ENCODE measurements at regions not wholly inside any gene's neighbourhood (a gene's known extent, or its start where the extent isn't known, plus 50 kb on each side); places are given as distances from the start of the nearest gene placed in this dataset.

DNA sequence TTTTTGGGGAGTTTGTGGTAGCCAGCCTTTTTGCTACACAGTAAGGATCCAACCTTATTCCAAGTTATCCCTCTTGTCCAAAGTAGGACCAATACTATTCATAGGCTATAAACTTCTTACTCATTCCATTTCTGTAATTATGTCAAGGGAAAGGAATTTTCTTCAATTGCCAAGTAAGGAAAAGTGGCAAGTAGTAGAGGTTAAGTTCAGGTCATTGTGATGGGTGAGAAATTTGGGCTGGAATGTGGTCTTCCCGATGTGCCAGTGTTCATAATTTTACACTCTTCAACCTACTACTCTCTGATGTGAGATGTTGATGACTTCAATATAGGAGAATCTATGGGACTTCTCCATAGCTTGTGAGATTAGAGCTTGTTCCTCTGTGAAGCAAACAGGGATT, 648.8 kb downstream of the METTL15 start:
- DNase-seq (ENCODE audit: insufficient read length, low spot score) (no peak), FAIRE-seq (no peak)
- TF ChIP-seq TAF1 (IDR thresholded peaks at IDR 0.05; ENCODE audit: low read depth, low read length) (no peak), POU2F2 (IDR thresholded peaks at IDR 0.05; ENCODE audit: low read depth, low read length) (no peak), POLR2A (IDR thresholded peaks at IDR 0.05; ENCODE audit: low read depth, low read length) (no peak), SPI1 (IDR thresholded peaks at IDR 0.05; ENCODE audit: low read depth, low read length) (no peak), PAX5 (IDR thresholded peaks at IDR 0.05; ENCODE audit: insufficient read depth, low read length, severe bottlenecking) (no peak), POLR2AphosphoS5 (IDR thresholded peaks at IDR 0.05; ENCODE audit: low read depth, low read length) (no peak)

DNA sequence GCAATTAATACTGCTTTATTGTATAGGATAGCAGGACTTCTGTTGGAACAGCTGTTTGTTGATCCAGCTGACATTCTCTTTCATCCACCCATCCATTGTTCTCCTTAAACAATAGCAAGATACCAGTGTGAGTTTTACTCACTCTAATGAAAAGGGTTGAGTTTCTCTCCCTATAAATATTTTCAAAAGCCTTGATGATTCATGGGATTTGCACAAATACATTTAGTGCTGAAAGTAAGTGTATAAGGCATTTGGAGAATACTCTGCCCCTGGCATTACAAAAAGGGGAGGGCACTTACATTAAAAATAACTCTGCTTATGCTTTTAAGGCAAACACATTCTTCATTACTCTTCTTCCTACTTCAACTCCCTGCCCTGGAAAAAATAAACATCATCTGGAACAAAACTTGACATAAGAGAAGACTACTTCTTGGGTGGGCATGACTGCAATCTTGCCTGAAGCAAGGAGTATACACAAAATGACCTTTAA, 634.9 kb downstream of the METTL15 start:
- TF ChIP-seq PAX5 (IDR thresholded peaks at IDR 0.05; ENCODE audit: insufficient read depth, low read length, severe bottlenecking): no peak
- no peak for TF ChIP-seq POLR2AphosphoS5 (IDR thresholded peaks at IDR 0.05; ENCODE audit: low read depth, low read length)
- no peak for TF ChIP-seq POU2F2 (IDR thresholded peaks at IDR 0.05; ENCODE audit: low read depth, low read length)
- TF ChIP-seq TAF1 (IDR thresholded peaks at IDR 0.05; ENCODE audit: low read depth, low read length): no peak
- no peak for TF ChIP-seq SPI1 (IDR thresholded peaks at IDR 0.05; ENCODE audit: low read depth, low read length)
- no peak for TF ChIP-seq POLR2A (IDR thresholded peaks at IDR 0.05; ENCODE audit: low read depth, low read length)
- no peak for FAIRE-seq
- DNase-seq (ENCODE audit: insufficient read length, low spot score): no peak

DNA sequence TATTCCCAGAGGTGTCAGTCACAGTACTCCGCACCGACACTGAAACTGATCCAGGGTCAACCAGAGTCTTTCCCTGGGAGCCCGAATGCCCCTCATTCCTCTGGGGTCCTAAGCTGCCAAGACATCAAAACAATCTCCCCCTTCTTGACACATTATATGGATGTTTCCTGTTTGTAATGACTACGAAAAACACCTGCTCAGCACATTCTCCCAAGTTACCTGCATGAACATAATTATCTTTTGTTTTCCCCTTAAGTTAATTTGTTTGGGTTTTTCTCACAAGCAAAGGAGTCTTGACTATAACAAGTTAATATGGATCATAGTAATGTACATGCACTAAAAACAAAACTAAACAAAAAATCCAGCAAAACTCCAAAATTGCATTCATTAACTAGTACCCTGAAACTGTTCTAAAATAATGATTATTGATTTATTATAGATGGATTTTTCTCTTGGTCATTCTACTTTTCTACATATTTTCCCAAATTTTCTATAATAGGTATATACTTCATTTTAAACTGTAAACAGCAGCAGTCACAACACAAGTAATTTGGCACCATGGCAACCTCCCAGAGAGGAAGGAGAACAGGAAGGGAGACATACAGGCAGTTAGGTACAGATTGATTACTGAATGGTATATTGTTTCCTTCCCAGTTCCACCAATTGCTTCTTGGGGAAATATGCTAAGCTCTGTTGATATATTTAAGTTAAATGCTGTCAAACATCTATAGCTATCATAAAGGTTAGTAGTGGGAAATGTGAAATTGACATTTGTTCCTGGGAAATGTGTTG, 631.5 kb downstream of the METTL15 start:
- no peak for DNase-seq (ENCODE audit: insufficient read length, low spot score)
- no peak for FAIRE-seq
- TF ChIP-seq TAF1 (IDR thresholded peaks at IDR 0.05; ENCODE audit: low read depth, low read length): no peak
- TF ChIP-seq PAX5 (IDR thresholded peaks at IDR 0.05; ENCODE audit: insufficient read depth, low read length, severe bottlenecking): no peak
- no peak for TF ChIP-seq POLR2AphosphoS5 (IDR thresholded peaks at IDR 0.05; ENCODE audit: low read depth, low read length)
- TF ChIP-seq SPI1 (IDR thresholded peaks at IDR 0.05; ENCODE audit: low read depth, low read length): no peak
- TF ChIP-seq POU2F2 (IDR thresholded peaks at IDR 0.05; ENCODE audit: low read depth, low read length): no peak
- TF ChIP-seq POLR2A (IDR thresholded peaks at IDR 0.05; ENCODE audit: low read depth, low read length): no peak

DNA sequence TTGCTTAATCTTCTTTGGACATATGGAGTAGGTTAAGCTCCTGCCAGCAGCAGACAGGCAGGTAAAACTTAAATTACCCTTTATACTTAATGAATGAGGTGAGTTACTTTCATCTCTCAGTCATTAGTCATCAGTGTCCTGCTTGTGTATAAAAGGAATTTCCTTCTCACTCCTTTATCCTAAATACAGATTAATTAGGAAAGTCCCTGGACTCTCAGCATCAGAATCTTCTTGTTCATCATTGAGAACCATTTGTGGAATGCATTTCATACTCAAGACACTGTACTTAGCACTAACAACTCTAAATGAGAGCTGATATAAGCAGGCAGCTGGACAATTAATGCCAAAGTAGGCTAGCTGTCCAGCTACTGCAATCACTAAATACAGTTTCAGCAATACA, 630.4 kb downstream of the METTL15 start:
- FAIRE-seq: no peak
- TF ChIP-seq TAF1 (IDR thresholded peaks at IDR 0.05; ENCODE audit: low read depth, low read length) (no peak), POLR2AphosphoS5 (IDR thresholded peaks at IDR 0.05; ENCODE audit: low read depth, low read length) (no peak), PAX5 (IDR thresholded peaks at IDR 0.05; ENCODE audit: insufficient read depth, low read length, severe bottlenecking) (no peak), POLR2A (IDR thresholded peaks at IDR 0.05; ENCODE audit: low read depth, low read length) (no peak), POU2F2 (IDR thresholded peaks at IDR 0.05; ENCODE audit: low read depth, low read length) (no peak), SPI1 (IDR thresholded peaks at IDR 0.05; ENCODE audit: low read depth, low read length) (no peak)
- DNase-seq (ENCODE audit: insufficient read length, low spot score): no peak

DNA sequence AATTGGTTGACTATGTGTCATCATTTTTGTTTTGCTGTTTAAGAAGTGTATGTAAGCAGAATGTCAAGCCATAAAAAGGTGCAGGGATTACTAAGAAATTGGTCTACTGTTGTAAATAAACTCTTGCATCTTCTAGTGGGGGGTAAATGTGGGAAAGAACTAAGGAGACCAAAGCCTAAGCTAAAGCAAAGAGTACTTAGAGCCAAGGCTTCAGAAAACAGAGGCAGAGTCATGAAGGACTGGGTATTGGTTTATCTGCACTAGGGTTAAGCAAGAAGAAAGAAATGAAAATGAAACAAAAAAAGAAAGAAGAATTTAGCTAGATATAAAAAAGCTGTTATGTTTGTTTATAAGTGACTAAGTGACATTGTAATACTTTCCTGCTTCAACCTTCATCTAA, 628.1 kb downstream of the METTL15 start:
- FAIRE-seq: no peak
- no peak for TF ChIP-seq PAX5 (IDR thresholded peaks at IDR 0.05; ENCODE audit: insufficient read depth, low read length, severe bottlenecking)
- TF ChIP-seq POLR2AphosphoS5 (IDR thresholded peaks at IDR 0.05; ENCODE audit: low read depth, low read length): no peak
- TF ChIP-seq SPI1 (IDR thresholded peaks at IDR 0.05; ENCODE audit: low read depth, low read length): no peak
- TF ChIP-seq TAF1 (IDR thresholded peaks at IDR 0.05; ENCODE audit: low read depth, low read length): no peak
- no peak for TF ChIP-seq POLR2A (IDR thresholded peaks at IDR 0.05; ENCODE audit: low read depth, low read length)
- DNase-seq (ENCODE audit: insufficient read length, low spot score): no peak

DNA sequence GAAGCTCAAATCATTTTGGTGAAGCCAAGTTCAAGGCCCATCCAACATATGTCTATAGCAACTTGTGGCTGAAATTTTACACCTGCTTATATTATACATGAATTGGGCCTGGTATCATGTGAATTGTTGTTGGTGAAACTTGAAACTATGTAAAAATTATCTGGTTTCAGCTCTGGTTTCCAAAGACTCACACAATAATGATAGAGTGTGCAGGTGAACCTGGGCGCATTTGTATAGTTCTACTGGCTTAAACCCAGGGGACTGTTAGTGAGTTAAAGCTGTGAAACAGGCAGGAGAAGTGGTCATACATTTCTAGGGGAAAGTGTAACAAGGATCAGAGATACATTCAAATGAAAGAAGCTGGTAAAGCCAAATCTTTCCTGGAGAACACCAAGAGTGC, 627.3 kb downstream of the METTL15 start:
- FAIRE-seq: no peak
- no peak for TF ChIP-seq POLR2AphosphoS5 (IDR thresholded peaks at IDR 0.05; ENCODE audit: low read depth, low read length)
- no peak for TF ChIP-seq PAX5 (IDR thresholded peaks at IDR 0.05; ENCODE audit: insufficient read depth, low read length, severe bottlenecking)
- TF ChIP-seq TAF1 (IDR thresholded peaks at IDR 0.05; ENCODE audit: low read depth, low read length): no peak
- no peak for TF ChIP-seq POU2F2 (IDR thresholded peaks at IDR 0.05; ENCODE audit: low read depth, low read length)
- TF ChIP-seq POLR2A (IDR thresholded peaks at IDR 0.05; ENCODE audit: low read depth, low read length): no peak
- TF ChIP-seq SPI1 (IDR thresholded peaks at IDR 0.05; ENCODE audit: low read depth, low read length): no peak
- no peak for DNase-seq (ENCODE audit: insufficient read length, low spot score)

DNA sequence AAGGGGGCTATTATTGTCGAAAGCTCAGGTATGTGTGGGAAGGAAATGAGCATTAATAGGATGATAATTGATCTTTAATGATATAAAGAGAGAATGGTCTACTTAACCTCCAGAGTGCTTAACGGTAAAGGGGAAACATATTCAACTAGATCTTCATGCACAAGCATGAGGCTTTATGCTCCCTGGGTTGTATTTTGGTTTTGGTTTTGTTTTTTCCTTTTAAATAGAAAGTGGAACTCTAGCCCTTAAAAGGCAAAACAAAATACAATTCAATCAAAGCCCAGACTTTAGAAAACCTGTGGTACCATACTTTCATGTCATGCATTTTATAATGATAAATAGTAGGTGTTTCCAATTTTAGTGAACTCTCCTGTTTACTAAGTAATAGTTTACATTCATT, 622.7 kb downstream of the METTL15 start:
- TF ChIP-seq TAF1 (IDR thresholded peaks at IDR 0.05; ENCODE audit: low read depth, low read length) (no peak), POLR2A (IDR thresholded peaks at IDR 0.05; ENCODE audit: low read depth, low read length) (no peak), POLR2AphosphoS5 (IDR thresholded peaks at IDR 0.05; ENCODE audit: low read depth, low read length) (no peak), PAX5 (IDR thresholded peaks at IDR 0.05; ENCODE audit: insufficient read depth, low read length, severe bottlenecking) (no peak), POU2F2 (IDR thresholded peaks at IDR 0.05; ENCODE audit: low read depth, low read length) (no peak), SPI1 (IDR thresholded peaks at IDR 0.05; ENCODE audit: low read depth, low read length) (no peak)
- FAIRE-seq: no peak

DNA sequence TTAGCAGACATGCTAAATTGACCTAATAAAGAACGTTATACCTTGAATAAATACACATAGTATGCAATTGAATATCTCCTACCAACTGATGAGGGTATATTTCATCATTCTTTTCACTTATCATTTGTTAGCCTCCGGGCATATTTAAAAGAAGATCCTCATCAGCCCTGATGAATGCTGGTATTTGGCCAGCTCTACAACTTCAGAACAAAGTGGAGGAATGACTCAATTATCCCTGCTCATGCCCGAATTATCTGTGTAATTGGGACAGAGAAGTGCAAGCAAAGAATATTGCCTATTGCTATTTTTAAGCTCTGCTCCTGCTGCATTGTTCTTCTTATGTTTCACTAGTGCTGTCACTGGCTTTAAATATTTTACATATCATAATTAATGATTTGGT, 622.1 kb downstream of the METTL15 start:
- FAIRE-seq (no peak), DNase-seq (ENCODE audit: insufficient read length, low spot score) (no peak)
- TF ChIP-seq TAF1 (IDR thresholded peaks at IDR 0.05; ENCODE audit: low read depth, low read length): no peak
- no peak for TF ChIP-seq PAX5 (IDR thresholded peaks at IDR 0.05; ENCODE audit: insufficient read depth, low read length, severe bottlenecking)
- TF ChIP-seq SPI1 (IDR thresholded peaks at IDR 0.05; ENCODE audit: low read depth, low read length): no peak
- TF ChIP-seq POU2F2 (IDR thresholded peaks at IDR 0.05; ENCODE audit: low read depth, low read length): no peak
- no peak for TF ChIP-seq POLR2AphosphoS5 (IDR thresholded peaks at IDR 0.05; ENCODE audit: low read depth, low read length)
- TF ChIP-seq POLR2A (IDR thresholded peaks at IDR 0.05; ENCODE audit: low read depth, low read length): no peak

More for the DNA sequence above, 622.7 kb downstream of the METTL15 start:
- no peak for DNase-seq (ENCODE audit: insufficient read length, low spot score)

DNA sequence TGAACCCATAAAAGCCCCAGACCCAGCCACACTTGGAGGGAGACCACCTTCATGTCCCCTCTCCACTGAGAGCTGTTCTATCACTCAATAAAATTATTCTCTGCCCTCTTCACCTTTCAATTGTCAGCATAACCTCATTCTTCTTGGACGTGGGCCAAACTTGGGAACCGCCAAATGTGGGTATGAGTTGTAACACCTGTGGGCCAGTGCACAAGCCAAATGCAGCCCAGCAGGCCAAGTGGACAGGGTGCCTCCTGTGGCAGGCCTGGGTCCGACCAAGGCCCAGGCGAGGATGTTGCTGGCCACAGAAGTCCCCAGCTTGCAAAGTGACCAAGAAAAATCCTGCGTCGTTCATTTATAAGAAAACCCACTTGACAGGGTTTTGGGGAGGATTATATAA, 621.2 kb downstream of the METTL15 start:
- no peak for TF ChIP-seq TAF1 (IDR thresholded peaks at IDR 0.05; ENCODE audit: low read depth, low read length)
- TF ChIP-seq POLR2A (IDR thresholded peaks at IDR 0.05; ENCODE audit: low read depth, low read length): no peak
- TF ChIP-seq SPI1 (IDR thresholded peaks at IDR 0.05; ENCODE audit: low read depth, low read length): no peak
- TF ChIP-seq POU2F2 (IDR thresholded peaks at IDR 0.05; ENCODE audit: low read depth, low read length): no peak
- no peak for TF ChIP-seq PAX5 (IDR thresholded peaks at IDR 0.05; ENCODE audit: insufficient read depth, low read length, severe bottlenecking)
- no peak for TF ChIP-seq POLR2AphosphoS5 (IDR thresholded peaks at IDR 0.05; ENCODE audit: low read depth, low read length)
- DNase-seq (ENCODE audit: insufficient read length, low spot score) (no peak), FAIRE-seq (no peak)
